ENCODE measurements at regions not wholly inside any gene's neighbourhood (a gene's known extent, or its start where the extent isn't known, plus 50 kb on each side); places are given as distances from the start of the nearest gene placed in this dataset.
"Not testable (repeated sequence)": the region's sequence is repeated elsewhere in the genome, so short reads cannot be mapped to it uniquely, and the experiment has no call there.

DNA sequence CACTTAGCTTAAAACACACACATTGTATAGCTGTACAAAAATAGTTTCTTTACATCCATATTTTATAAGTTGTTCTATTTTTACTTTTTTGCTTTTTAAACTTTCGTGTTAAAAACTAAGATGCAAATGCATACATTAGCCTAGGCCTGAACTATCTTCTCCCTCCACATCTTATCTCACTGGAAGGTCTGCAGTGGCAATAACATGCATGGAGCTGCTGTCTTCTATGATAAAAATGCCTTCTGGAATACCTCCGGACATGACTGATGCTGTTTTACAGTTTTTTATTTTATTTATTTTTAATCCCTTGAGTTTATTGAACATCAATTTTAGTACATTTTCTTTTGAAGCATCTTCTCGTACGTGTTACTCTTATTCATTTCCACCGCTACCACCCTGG, 112.3 kb upstream of the TSPAN8 start:
- no peaks in the 10 kb centered on the region for H3K36me3 ChIP-seq
- no peak overlapping the region for H3K4me3 ChIP-seq
- H3K4me1 ChIP-seq, result no peaks in the 10 kb centered on the region
- no peak for TF ChIP-seq POLR2A (IDR thresholded peaks at IDR 0.05)
- DNase-seq (ENCODE audit: low spot score in 2 of 2), result no peak
- H3K27me3 ChIP-seq, result no peaks in the 10 kb centered on the region
- WGBS, 2 donors, result 92 to 94% methylated on average over 5 of the region's 5 CpGs
- H3K9me3 ChIP-seq, result no peaks in the 10 kb centered on the region
- H3K27ac ChIP-seq, result no peak overlapping the region

- H3K36me3 ChIP-seq, result no peaks in the 10 kb centered on the region
- no peak overlapping the region for H3K4me3 ChIP-seq
- H3K27me3 ChIP-seq, result no peaks in the 10 kb centered on the region
- no peak overlapping the region for H3K27ac ChIP-seq
- no peak for TF ChIP-seq EP300 (IDR thresholded peaks at IDR 0.05)
- no peak for TF ChIP-seq CTCF (IDR thresholded peaks at IDR 0.05)
- no peak for TF ChIP-seq POLR2A (IDR thresholded peaks at IDR 0.05)
- DNase-seq (ENCODE audit: low spot score in 2 of 2), result no peak
- H3K9me3 ChIP-seq, result no peaks in the 10 kb centered on the region
- H3K4me1 ChIP-seq, result no peaks in the 10 kb centered on the region
- 71 to 85% methylated on average over 2 of the region's 2 CpGs for WGBS, 2 donors
Observed at GRCh38 chr12:71269281-71269598, 111.4 kb upstream of the TSPAN8 start.

DNA sequence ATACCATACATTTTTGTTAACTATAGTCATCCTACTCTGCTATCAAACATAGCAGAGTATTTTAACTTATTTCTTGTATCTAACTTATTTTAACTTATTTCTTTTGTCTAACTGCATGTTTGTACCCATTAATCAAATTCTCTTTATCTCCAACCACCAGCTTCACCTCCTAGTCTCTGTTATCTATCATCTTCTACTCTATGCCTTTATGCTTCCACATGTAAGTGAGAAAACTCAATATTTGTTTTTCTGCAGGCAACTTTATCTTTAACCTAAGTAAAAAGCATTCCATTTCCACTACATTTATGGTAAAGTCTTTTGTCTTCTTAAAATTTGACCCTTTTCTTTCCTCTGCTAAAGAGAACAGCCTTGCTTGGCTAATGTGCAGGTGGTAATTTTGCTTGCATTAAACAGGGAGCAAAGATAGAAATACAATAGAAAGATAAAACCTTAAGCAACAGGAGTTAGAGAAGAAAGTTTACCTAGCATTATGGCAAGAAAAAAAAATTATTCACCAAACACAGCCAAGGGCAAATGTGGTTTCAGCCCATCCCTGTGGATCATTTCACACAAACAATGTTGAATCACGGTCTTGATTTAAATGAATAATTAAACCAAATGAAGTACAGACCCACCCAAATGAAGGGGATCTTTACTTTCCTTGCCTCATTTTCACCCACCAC, 110.9 kb upstream of the TSPAN8 start:
- Histone ChIP-seq H3K27ac (no peak overlapping the region), H3K36me3 (no peaks in the 10 kb centered on the region), H3K4me1 (no peaks in the 10 kb centered on the region), H3K27me3 (no peaks in the 10 kb centered on the region), H3K4me3 (no peak overlapping the region), H3K9me3 (no peaks in the 10 kb centered on the region)
- 91 to 98% methylated on average over 1 of the region's 1 CpG for WGBS, 2 donors
- no peak for DNase-seq (ENCODE audit: low spot score in 2 of 2)
- TF ChIP-seq CTCF (IDR thresholded peaks at IDR 0.05) (no peak), POLR2A (IDR thresholded peaks at IDR 0.05) (no peak), EP300 (IDR thresholded peaks at IDR 0.05) (no peak)

GRCh38 chr12:71266606-71267005, 108.8 kb upstream of the TSPAN8 start:
- no peak for TF ChIP-seq EP300 (IDR thresholded peaks at IDR 0.05)
- TF ChIP-seq POLR2A (IDR thresholded peaks at IDR 0.05), result no peak
- no peak for TF ChIP-seq CTCF (IDR thresholded peaks at IDR 0.05)
- H3K27ac ChIP-seq, result no peak overlapping the region
- DNase-seq (ENCODE audit: low spot score in 2 of 2), result no peak
- H3K4me3 ChIP-seq, result no peak overlapping the region
- H3K36me3 ChIP-seq, result no peaks in the 10 kb centered on the region
- H3K4me1 ChIP-seq, result no peaks in the 10 kb centered on the region
- 61 to 64% methylated on average over 4 of the region's 4 CpGs for WGBS, 2 donors
- H3K9me3 ChIP-seq, result no peaks in the 10 kb centered on the region
- no peaks in the 10 kb centered on the region for H3K27me3 ChIP-seq

- 83 to 100% methylated on average over 1 to 2 of the region's 3 CpGs for WGBS, 2 donors
Observed at GRCh38 chr12:71265731-71266130, 107.9 kb upstream of the TSPAN8 start.

GRCh38 chr12:71262466-71262865, 104.7 kb upstream of the TSPAN8 start:
- Histone ChIP-seq H3K36me3 (no peaks in the 10 kb centered on the region), H3K27ac (no peak overlapping the region), H3K9me3 (no peaks in the 10 kb centered on the region), H3K4me1 (no peaks in the 10 kb centered on the region), H3K27me3 (no peaks in the 10 kb centered on the region), H3K4me3 (no peak overlapping the region)
- 69 to 77% methylated on average over 3 of the region's 3 CpGs for WGBS, 2 donors
- DNase-seq (ENCODE audit: low spot score in 2 of 2), result no peak
- TF ChIP-seq POLR2A (IDR thresholded peaks at IDR 0.05), result no peak
- no peak for TF ChIP-seq EP300 (IDR thresholded peaks at IDR 0.05)
- no peak for TF ChIP-seq CTCF (IDR thresholded peaks at IDR 0.05)

More at GRCh38 chr12:71265731-71266130, 107.9 kb upstream of the TSPAN8 start:
- H3K27ac ChIP-seq; H3K36me3 ChIP-seq; DNase-seq (ENCODE audit: low spot score in 2 of 2); H3K9me3 ChIP-seq; H3K27me3 ChIP-seq; H3K4me3 ChIP-seq; H3K4me1 ChIP-seq: not testable (repeated sequence)
